ENCODE measurements at regions not wholly inside any gene's neighbourhood (a gene's known extent, or its start where the extent isn't known, plus 50 kb on each side); places are given as distances from the start of the nearest gene placed in this dataset.
"Not testable (repeated sequence)": the region's sequence is repeated elsewhere in the genome, so short reads cannot be mapped to it uniquely, and the experiment has no call there.

GRCh38 chr2:210844016-210844415, 287.6 kb downstream of the CPS1 start:
- no peak for DNase-seq
- intact Hi-C loops (cut with DNase I): no loop called here

GRCh38 chr2:210859314-210859713, 302.9 kb downstream of the CPS1 start:
- intact Hi-C loops (cut with DNase I): no loop called here
- no peak for DNase-seq

- no peak for DNase-seq
- intact Hi-C loops (cut with DNase I): no loop called here
Measured at GRCh38 chr2:210860276-210860675, 303.9 kb downstream of the CPS1 start.

GRCh38 chr2:210861038-210861665, 304.8 kb downstream of the CPS1 start:
- no peak for DNase-seq
- intact Hi-C loops (cut with DNase I): no loop called here

GRCh38 chr2:210862283-210863065, 306.1 kb downstream of the CPS1 start:
- intact Hi-C loops (cut with DNase I): no loop called here
- no peak for DNase-seq

- DNase-seq: no peak
- intact Hi-C loops (cut with DNase I): no loop called here
Measured at GRCh38 chr2:210863283-210863682, 306.9 kb downstream of the CPS1 start.

- DNase-seq; intact Hi-C loops (cut with DNase I): not testable (repeated sequence)
Measured at GRCh38 chr2:210871566-210871965, 315.2 kb downstream of the CPS1 start.

GRCh38 chr2:210873631-210874030, 317.2 kb downstream of the CPS1 start:
- no peak for DNase-seq
- intact Hi-C loops (cut with DNase I): no loop called here

- DNase-seq: no peak
- intact Hi-C loops (cut with DNase I): no loop called here
Measured at GRCh38 chr2:210884227-210884626, 327.8 kb downstream of the CPS1 start.

GRCh38 chr2:210888035-210888434, 331.6 kb downstream of the CPS1 start:
- no peak for DNase-seq

GRCh38 chr2:210895132-210895531, 338.7 kb downstream of the CPS1 start:
- no peak for DNase-seq
- intact Hi-C loops (cut with DNase I): no loop called here

More at GRCh38 chr2:210888035-210888434, 331.6 kb downstream of the CPS1 start:
- intact Hi-C loops (cut with DNase I): no loop called here

- intact Hi-C loops (cut with DNase I): no loop called here
Measured at GRCh38 chr2:210899131-210899530, 342.7 kb downstream of the CPS1 start.

GRCh38 chr2:210901326-210901725, 344.9 kb downstream of the CPS1 start:
- no peak for DNase-seq
- intact Hi-C loops (cut with DNase I): no loop called here

More at GRCh38 chr2:210899131-210899530, 342.7 kb downstream of the CPS1 start:
- no peak for DNase-seq

- intact Hi-C loops (cut with DNase I): no loop called here
- no peak for DNase-seq
Measured at GRCh38 chr2:210912779-210913178, 356.4 kb downstream of the CPS1 start.

- DNase-seq: no peak
- intact Hi-C loops (cut with DNase I): no loop called here
Measured at GRCh38 chr2:210913461-210913860, 357.1 kb downstream of the CPS1 start.

GRCh38 chr2:210915912-210916311, 359.5 kb downstream of the CPS1 start:
- intact Hi-C loops (cut with DNase I): no loop called here
- no peak for DNase-seq

- intact Hi-C loops (cut with DNase I): no loop called here
- DNase-seq: no peak
Measured at GRCh38 chr2:210917465-210917864, 361.1 kb downstream of the CPS1 start.

- no peak for DNase-seq
- intact Hi-C loops (cut with DNase I): no loop called here
Measured at GRCh38 chr2:210919128-210919527, 362.7 kb downstream of the CPS1 start.

GRCh38 chr2:210922419-210922818, 366.0 kb downstream of the CPS1 start:
- intact Hi-C loops (cut with DNase I): no loop called here
- no peak for DNase-seq

- intact Hi-C loops (cut with DNase I): no loop called here
- DNase-seq: no peak
Measured at GRCh38 chr2:210928714-210929113, 372.3 kb downstream of the CPS1 start.

GRCh38 chr2:210938228-210938627, 381.8 kb downstream of the CPS1 start:
- DNase-seq: no peak

More at GRCh38 chr2:210938228-210938627, 381.8 kb downstream of the CPS1 start:
- intact Hi-C loops (cut with DNase I): no loop called here
